ENCODE measurements at regions not wholly inside any gene's neighbourhood (a gene's known extent, or its start where the extent isn't known, plus 50 kb on each side); places are given as distances from the start of the nearest gene placed in this dataset.

- TF ChIP-seq POLR2A (IDR thresholded peaks at IDR 0.05) (no peak), CTCF (IDR thresholded peaks at IDR 0.05) (no peak), POLR2AphosphoS5 (IDR thresholded peaks at IDR 0.05) (no peak), EP300 (IDR thresholded peaks at IDR 0.05) (no peak)
Observed at GRCh38 chr5:21168557-21168956, 1180.6 kb upstream of the CDH18 start.

Data from stomach (tissue), 4 donors.